ENCODE measurements at regions not wholly inside any gene's neighbourhood (a gene's known extent, or its start where the extent isn't known, plus 50 kb on each side); places are given as distances from the start of the nearest gene placed in this dataset.
"Not testable (repeated sequence)": the region's sequence is repeated elsewhere in the genome, so short reads cannot be mapped to it uniquely, and the experiment has no call there.

DNA sequence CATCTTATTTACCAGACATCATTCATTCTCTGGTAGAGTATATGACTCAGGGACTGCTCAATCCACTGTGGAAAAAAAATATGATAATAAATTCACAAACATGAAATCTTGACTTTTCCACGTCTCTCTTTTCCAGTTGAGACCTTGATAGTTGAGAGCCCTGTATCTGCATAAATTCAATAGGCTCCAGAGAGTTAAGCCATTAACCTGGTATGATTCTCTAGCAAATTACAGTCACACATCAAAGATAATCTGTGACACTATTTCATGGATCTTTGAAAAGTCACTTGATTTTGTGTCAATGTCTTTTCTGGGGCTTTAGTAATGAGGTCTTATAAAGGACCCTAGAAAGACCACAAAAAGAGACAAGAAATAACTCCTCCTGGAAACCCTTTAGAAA, 154.2 kb upstream of the FOXG1 start:
- Mint-ChIP-seq H3K27me3 (no peaks in the 10 kb centered on the region), H3K27ac (no peak overlapping the region), H3K4me1 (no peaks in the 10 kb centered on the region), H3K4me3 (no peak overlapping the region), H3K36me3 (no peaks in the 10 kb centered on the region), H3K9me3 (peaks cover 4% of the 10 kb centered on the region)
- no peak for DNase-seq

DNA sequence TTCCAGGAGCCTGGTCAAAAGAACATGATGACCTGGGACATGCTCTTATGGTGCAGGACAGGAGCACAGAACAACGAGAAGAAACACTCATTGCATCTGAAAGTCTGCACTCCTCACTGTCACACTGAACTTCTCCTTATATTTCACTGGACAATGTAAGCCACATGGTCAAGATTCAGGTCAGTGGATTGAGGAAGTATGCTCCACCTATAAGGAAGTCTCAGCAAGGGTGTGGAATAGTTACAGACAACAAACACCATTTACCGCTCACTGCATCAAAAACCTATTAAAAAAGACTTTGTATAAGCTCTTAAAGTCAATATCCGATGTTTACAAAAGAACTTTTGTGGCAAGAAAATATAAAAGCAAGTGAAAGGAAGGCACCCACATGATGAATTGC, 153.1 kb upstream of the FOXG1 start:
- H3K36me3 Mint-ChIP-seq = no peaks in the 10 kb centered on the region
- H3K9me3 Mint-ChIP-seq = peaks cover 4% of the 10 kb centered on the region
- H3K4me1 Mint-ChIP-seq = no peaks in the 10 kb centered on the region
- no peak overlapping the region for H3K4me3 Mint-ChIP-seq
- H3K27me3 Mint-ChIP-seq = no peaks in the 10 kb centered on the region
- H3K27ac Mint-ChIP-seq = no peak overlapping the region
- no peak for DNase-seq

DNA sequence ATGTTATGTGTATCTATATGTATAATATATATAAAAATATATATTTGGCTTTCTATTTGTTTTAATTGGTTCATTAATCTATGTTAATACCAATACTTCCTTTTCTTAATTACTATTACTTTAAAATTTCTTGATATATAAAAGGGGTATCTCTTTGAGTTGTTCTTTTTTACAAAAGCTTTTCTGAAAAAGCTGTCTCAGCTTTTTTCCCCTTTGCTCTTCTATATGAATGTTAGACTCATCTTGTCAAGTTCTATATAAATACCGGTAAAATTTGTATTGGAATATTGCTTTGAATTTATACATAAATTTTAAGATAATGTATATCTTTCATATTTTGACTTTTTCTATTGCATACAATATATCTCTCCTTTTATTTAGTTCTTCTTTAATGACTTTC, 139.8 kb upstream of the FOXG1 start:
- DNase-seq = no peak
- Mint-ChIP-seq H3K4me3 (no peak overlapping the region), H3K27me3 (no peaks in the 10 kb centered on the region), H3K36me3 (no peaks in the 10 kb centered on the region), H3K9me3 (peaks cover 10% of the 10 kb centered on the region), H3K4me1 (no peaks in the 10 kb centered on the region), H3K27ac (no peak overlapping the region)

DNA sequence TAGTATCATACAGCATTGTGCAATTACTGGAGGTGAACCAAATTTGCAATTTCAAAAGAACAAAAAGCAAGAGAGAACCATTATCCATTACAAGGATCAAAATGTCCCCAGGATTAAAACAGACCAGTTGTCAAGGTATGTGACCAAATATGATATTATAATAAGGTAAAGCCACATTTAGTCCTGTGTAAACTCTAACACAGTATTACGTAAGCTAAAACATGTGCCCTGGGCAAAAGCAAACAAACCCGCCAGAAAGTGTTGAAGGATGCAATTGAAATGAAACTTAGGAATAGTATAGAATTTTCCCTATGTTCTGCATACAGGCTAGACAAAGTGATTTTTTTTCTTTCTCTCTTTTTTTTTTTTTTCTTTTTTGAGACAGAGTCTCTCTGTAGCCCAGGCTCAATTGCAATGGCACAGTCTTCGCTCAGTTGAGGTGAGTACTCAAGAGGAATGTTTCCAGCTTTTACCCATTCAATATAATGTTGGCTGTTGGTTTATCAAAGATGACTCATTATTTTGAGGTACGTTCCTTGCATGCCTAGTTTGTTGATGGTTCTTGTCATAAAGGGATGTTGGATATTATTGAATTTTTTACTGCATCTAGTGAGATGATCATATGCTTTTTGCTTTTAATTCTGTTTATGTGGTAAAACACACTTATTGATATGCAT, 137.1 kb upstream of the FOXG1 start:
- H3K36me3 Mint-ChIP-seq = no peaks in the 10 kb centered on the region
- no peak for DNase-seq
- H3K4me1 Mint-ChIP-seq = no peaks in the 10 kb centered on the region
- H3K9me3 Mint-ChIP-seq = peaks cover 14% of the 10 kb centered on the region
- no peak overlapping the region for H3K27ac Mint-ChIP-seq
- H3K27me3 Mint-ChIP-seq = no peaks in the 10 kb centered on the region
- H3K4me3 Mint-ChIP-seq = no peak overlapping the region

DNA sequence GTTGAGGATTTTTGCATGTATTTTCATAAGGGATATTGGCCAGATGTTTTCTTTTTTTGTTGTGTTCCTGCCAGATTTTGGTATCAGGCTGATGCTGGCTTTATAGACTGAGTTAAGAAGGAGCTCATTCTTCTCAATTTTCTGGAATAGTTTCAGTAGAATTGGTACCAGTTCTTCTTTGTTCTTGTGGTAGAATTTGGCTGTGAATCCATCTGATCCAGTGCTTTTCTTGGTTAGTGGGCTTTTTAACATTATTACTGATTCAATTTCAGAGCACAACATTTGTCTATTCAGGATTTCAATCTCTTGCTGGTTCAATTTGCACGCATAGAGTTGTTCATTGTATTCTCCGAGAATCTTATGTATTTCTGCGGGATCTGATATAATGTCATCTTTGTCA, 136.5 kb upstream of the FOXG1 start:
- H3K27ac Mint-ChIP-seq = no peak overlapping the region
- H3K4me3 Mint-ChIP-seq = no peak overlapping the region
- no peak for DNase-seq
- no peaks in the 10 kb centered on the region for H3K27me3 Mint-ChIP-seq
- H3K9me3 Mint-ChIP-seq = peaks cover 14% of the 10 kb centered on the region
- H3K4me1 Mint-ChIP-seq = no peaks in the 10 kb centered on the region
- H3K36me3 Mint-ChIP-seq = no peaks in the 10 kb centered on the region

DNA sequence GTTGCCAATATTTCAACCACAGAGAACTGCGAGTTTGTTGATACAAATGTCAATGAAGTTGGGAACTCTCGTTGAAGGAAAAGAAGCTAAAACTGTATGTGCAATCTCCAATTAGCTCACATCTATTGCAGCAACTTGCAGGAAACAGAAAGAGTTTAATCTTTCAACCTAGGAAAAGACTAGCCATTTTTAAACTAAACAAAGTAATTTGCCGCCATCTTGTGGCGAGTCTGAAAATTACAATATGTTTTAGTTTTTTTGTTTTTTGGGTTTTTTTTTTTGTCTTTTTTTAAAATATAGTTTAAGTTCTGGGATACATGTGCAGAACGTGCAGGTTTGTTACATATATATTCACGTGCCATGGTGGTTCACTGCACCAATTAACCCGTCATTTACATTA, 131.2 kb upstream of the FOXG1 start:
- no peaks in the 10 kb centered on the region for H3K4me1 Mint-ChIP-seq
- no peak overlapping the region for H3K4me3 Mint-ChIP-seq
- DNase-seq = no peak
- no peaks in the 10 kb centered on the region for H3K36me3 Mint-ChIP-seq
- peaks cover 32% of the 10 kb centered on the region for H3K9me3 Mint-ChIP-seq
- H3K27me3 Mint-ChIP-seq = no peaks in the 10 kb centered on the region
- H3K27ac Mint-ChIP-seq = no peak overlapping the region

DNA sequence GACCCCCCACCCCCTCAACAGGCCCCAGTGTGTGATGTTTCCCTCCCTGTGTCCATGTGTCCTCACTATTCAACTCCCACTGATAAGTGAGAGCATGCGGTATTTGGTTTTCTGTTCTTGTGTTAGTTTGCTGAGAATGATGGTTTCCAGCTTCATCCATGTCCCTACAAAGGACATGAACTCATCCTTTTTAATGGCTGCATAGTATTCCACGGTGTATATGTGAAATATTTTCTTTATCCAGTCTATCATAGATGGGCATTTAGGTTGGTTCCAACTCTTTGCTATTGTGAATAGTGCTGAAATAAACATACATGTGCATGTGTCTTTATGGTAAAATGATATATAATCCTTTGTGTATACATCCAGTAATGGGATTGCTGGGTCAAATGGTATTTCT, 130.8 kb upstream of the FOXG1 start:
- H3K4me3 Mint-ChIP-seq, H3K27ac Mint-ChIP-seq, DNase-seq, H3K36me3 Mint-ChIP-seq, H3K4me1 Mint-ChIP-seq, H3K27me3 Mint-ChIP-seq: not testable (repeated sequence)
- peaks cover 31% of the 10 kb centered on the region for H3K9me3 Mint-ChIP-seq

DNA sequence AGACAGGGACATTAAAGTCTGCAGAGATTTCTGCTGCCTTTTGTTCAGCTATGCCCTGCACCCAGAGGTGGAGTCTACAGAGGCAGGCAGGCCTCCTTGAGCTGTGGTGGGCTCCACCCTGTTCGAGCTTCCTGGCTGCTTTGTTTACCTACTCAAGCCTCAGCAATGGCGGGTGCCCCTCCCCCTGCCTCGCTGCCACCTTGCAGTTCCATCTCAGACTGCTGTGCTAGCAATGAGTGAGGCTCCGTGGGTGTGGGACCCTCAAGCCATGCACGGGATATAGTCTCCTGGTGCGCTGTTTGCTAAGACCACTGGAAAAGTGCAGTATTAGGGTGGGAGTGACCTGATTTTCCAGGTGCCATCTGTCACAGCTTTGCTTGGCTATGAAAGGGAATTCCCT, 125.4 kb upstream of the FOXG1 start:
- H3K4me1 Mint-ChIP-seq, H3K36me3 Mint-ChIP-seq, DNase-seq, H3K27ac Mint-ChIP-seq, H3K4me3 Mint-ChIP-seq, H3K27me3 Mint-ChIP-seq: not testable (repeated sequence)
- H3K9me3 Mint-ChIP-seq = peaks cover 25% of the 10 kb centered on the region

DNA sequence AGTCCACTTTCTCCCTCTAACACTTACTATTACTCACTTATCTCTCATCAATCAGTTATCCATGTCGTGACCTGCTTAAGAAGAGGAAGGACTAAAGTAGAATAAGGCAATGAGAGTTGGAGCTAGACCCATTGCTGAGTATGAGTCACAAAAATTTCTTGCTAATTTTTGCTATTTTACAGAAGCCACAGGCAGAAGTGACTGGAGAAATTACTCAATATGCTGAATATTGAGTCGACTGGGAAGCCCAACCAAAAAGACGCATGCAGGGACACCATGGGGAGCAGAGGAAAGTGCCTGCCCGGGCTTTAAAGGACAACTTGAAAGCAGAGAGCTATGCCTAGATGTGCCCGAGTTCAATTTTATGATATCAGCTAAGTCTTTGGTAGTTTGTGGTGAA, 115.4 kb upstream of the FOXG1 start:
- Mint-ChIP-seq H3K4me3 (no peak overlapping the region), H3K27ac (no peak overlapping the region), H3K9me3 (peaks cover 4% of the 10 kb centered on the region), H3K36me3 (no peaks in the 10 kb centered on the region), H3K4me1 (no peaks in the 10 kb centered on the region), H3K27me3 (no peaks in the 10 kb centered on the region)
- no peak for DNase-seq

DNA sequence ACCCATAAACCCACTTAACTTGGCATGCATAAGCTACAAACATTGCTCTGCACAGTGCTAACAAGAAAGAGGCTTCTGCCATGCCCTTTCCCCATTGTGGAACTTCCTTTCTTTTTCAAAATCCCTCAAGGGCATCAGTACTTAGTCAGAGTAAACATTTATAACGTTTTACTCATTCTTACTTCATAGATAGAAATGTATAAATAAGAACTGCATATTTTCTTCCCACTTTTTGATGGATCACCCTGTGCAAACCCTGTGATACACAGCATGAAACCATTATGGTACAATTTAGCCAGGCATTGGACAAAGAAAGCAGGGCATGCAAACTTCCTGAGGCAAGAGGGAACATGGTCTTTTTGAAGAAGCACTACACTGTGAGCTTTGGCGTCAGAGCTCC, 113.8 kb upstream of the FOXG1 start:
- Mint-ChIP-seq H3K4me3 (no peak overlapping the region), H3K27ac (no peak overlapping the region), H3K27me3 (no peaks in the 10 kb centered on the region), H3K4me1 (no peaks in the 10 kb centered on the region), H3K36me3 (no peaks in the 10 kb centered on the region), H3K9me3 (peaks cover 3% of the 10 kb centered on the region)
- DNase-seq = no peak

DNA sequence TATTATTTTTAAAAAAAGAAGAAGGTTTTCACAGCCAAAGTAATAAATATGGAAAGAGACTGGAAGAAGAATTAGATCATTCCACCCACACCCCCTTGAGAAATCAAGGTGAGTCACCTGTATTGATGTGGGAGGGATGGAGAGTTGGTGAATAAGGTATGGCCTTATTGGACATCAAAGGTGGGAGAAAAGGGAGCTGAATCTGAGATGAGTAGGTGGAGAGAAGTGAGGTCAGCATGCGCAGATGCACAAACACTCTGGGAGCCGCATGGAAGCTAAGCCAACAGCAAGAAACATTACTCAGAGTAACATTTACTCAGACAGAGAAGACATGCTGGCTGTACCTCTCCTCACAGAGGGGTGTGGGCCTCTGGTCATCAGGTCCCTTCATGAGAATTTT, 113.1 kb upstream of the FOXG1 start:
- Mint-ChIP-seq H3K27ac (no peak overlapping the region), H3K27me3 (no peaks in the 10 kb centered on the region), H3K36me3 (no peaks in the 10 kb centered on the region), H3K4me3 (no peak overlapping the region), H3K4me1 (no peaks in the 10 kb centered on the region), H3K9me3 (peaks cover 3% of the 10 kb centered on the region)
- no peak for DNase-seq

DNA sequence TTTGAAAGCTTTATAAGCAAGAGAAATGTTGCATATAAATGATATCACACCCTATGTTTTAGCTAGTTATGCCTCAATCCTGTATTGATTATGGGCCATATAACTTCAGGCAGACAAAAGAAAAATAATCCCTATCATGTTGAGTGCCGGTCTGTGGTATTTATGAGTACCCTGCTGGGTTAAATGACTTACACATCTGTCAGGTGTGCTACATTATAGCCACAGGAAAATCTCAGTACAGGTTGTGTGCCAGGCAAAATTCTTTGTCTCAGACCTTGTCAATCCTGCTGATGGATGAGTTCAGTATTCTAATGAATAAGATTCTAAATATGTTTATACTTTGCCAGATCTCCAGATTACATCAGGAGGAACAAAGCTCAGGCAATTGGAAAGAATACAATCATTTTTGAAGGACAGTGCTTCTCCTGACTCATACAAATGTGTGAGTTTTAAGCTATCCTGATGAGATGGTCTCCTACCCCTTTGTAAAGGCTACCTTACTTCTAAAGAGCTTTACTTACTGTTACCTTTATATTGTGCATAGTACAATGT, 109.8 kb upstream of the FOXG1 start:
- H3K27me3 Mint-ChIP-seq = no peaks in the 10 kb centered on the region
- H3K4me1 Mint-ChIP-seq = no peaks in the 10 kb centered on the region
- no peak overlapping the region for H3K27ac Mint-ChIP-seq
- peaks cover 1% of the 10 kb centered on the region for H3K9me3 Mint-ChIP-seq
- no peak for DNase-seq
- no peak overlapping the region for H3K4me3 Mint-ChIP-seq
- H3K36me3 Mint-ChIP-seq = no peaks in the 10 kb centered on the region

DNA sequence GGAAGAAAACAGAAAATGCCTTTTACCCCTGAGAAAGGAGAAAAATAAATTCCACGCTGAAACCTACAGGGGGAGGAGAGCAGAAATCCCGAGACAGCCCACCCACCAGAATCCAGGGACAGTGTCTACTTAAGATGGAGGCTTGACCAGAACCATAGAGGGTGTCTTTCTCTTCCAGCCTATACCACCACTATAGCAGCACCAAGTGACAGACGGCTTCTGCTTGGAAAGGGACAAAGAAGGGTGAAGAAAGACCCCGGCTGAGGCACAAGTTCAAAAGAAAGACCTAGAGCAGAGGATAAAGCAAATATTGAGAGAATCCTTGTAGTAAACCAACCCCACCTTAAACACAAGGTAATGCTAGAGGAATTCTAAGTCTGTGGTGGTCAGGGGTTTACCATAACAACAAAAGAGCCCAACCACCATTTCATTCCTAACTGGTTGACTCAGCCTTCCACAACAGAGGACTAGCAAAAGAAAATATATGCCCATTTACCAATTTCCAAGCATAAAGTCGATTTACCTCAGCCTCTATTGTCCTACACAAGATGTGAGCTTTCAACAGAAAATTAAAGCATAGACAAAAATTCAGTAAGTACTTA, 105.3 kb upstream of the FOXG1 start:
- Mint-ChIP-seq H3K36me3 (no peaks in the 10 kb centered on the region), H3K27ac (no peak overlapping the region), H3K9me3 (peaks cover 3% of the 10 kb centered on the region), H3K27me3 (no peaks in the 10 kb centered on the region), H3K4me3 (no peak overlapping the region), H3K4me1 (no peaks in the 10 kb centered on the region)
- no peak for DNase-seq

DNA sequence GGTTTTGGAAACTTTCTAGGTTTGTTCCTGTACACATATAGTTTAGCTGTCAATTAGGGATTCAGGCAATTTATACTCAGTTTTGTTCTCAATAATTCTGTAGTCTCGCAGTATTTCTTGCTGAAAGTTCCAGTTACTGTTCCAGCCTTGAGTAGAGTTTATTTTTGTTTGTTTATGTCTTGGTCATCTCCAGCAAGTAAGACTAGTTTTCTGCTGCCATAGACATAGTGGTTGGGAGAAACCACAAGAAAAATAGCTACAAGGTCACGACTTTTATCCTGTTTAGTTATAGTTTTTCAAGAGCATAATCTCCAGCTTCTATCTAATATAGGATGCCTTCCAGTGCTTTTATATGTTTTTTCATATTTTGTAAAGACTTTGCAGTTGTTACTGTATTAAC, 99.6 kb upstream of the FOXG1 start:
- H3K4me3 Mint-ChIP-seq = no peak overlapping the region
- no peak overlapping the region for H3K27ac Mint-ChIP-seq
- H3K27me3 Mint-ChIP-seq = no peaks in the 10 kb centered on the region
- no peaks in the 10 kb centered on the region for H3K36me3 Mint-ChIP-seq
- peaks cover 4% of the 10 kb centered on the region for H3K9me3 Mint-ChIP-seq
- no peak for DNase-seq
- H3K4me1 Mint-ChIP-seq = no peaks in the 10 kb centered on the region

DNA sequence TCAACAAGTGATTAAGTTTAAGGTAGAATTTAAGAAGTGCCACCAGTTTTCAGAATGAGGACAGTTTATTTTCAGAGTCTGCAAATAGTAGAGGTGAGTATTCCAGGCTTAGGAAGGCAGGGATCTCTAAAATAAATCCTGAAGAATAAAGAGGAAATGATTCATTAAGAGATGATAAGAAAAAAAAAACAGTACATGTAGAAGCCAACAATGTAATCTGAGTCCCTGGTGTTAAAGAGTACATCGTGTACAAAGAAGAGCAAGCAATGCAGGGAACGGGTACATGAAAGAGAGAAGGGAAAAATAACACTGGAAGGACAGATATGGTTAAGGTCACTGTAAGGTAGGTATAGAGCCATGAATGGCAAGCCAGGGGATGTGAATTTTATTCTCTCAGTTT, 95.2 kb upstream of the FOXG1 start:
- Mint-ChIP-seq H3K27ac (no peak overlapping the region), H3K4me1 (no peaks in the 10 kb centered on the region), H3K27me3 (no peaks in the 10 kb centered on the region), H3K9me3 (peaks cover 8% of the 10 kb centered on the region), H3K36me3 (no peaks in the 10 kb centered on the region), H3K4me3 (no peak overlapping the region)
- no peak for DNase-seq

DNA sequence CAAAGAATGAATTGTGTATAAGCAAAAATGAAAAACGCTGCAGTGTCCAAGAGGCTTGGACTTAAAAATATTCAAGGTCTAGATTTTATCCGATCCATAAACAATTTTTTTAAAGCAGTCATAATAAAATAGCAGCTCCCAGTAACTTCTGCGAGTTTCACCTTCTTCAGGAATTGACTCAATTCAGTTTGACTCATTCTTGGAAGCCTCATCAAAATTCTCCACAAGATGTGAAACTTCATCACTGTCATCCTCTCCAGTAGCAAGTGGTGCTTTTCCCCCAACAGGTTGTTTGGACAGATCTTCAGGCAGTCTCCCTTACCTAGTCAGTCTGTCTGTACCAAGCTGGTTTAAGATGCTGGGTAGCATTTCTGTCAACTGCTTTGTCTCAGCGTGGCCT, 93.5 kb upstream of the FOXG1 start:
- no peak overlapping the region for H3K27ac Mint-ChIP-seq
- no peaks in the 10 kb centered on the region for H3K4me1 Mint-ChIP-seq
- no peak overlapping the region for H3K4me3 Mint-ChIP-seq
- no peaks in the 10 kb centered on the region for H3K36me3 Mint-ChIP-seq
- DNase-seq = no peak
- no peaks in the 10 kb centered on the region for H3K27me3 Mint-ChIP-seq
- peaks cover 10% of the 10 kb centered on the region for H3K9me3 Mint-ChIP-seq

All from activated naive CD8-positive, alpha-beta T cell treated with anti-CD3 and anti-CD28 coated beads for 36 hours (primary cell).